MV-4-11 (cell line): ENCODE measurements at regions not wholly inside any gene's neighbourhood (a gene's known extent, or its start where the extent isn't known, plus 50 kb on each side); places are given as distances from the start of the nearest gene placed in this dataset.
A peak's percentile ranks its signal among the peaks of the same experiment; 100 is the strongest.

ENCODE experiments used
- DNase-seq: peaks from one replicate; lab custom pipeline; 2025; lab: John Stamatoyannopoulos, UW

GRCh38 chr4:122034619-122035018 lies 82.8 kb upstream of the TRPC3 start:
- DNase-seq: no peak

- no peak for DNase-seq
Observed at GRCh38 chr4:122027203-122027602, 75.3 kb upstream of the TRPC3 start.

GRCh38 chr4:122017296-122017695 lies 65.4 kb upstream of the TRPC3 start:
- DNase-seq: no peak

GRCh38 chr4:122015203-122015602 lies 63.3 kb upstream of the TRPC3 start:
- DNase-seq: no peak

- DNase-seq: peak; percentile 51
Observed at GRCh38 chr4:122012735-122013134, 60.9 kb upstream of the TRPC3 start.

GRCh38 chr4:122010610-122011009 lies 58.8 kb upstream of the TRPC3 start:
- no peak for DNase-seq

GRCh38 chr4:122009524-122009923 lies 57.7 kb upstream of the TRPC3 start:
- DNase-seq: no peak

GRCh38 chr4:122007016-122007415 lies 55.2 kb upstream of the TRPC3 start:
- no peak for DNase-seq

GRCh38 chr4:122005064-122005755 lies 53.4 kb upstream of the TRPC3 start:
- DNase-seq: no peak

GRCh38 chr4:122003335-122003734 lies 51.5 kb upstream of the TRPC3 start:
- DNase-seq: peak; percentile 72
